WERI-Rb-1 (cell line): ENCODE measurements at regions not wholly inside any gene's neighbourhood (a gene's known extent, or its start where the extent isn't known, plus 50 kb on each side); places are given as distances from the start of the nearest gene placed in this dataset.

Experiments used
- DNase-seq: peaks from one replicate; pipeline ENCODE4 v3.0.0-alpha.2; 2020
- H3K27ac ChIP-seq: fragments of 250-450 bp; sonication (Bioruptor Pico); 2 replicates; pipeline ENCODE4 v1.5.1; 2020; ENCODE audit warnings: mild to moderate bottlenecking, moderate library complexity
- H3K27me3 ChIP-seq: fragments of 250-450 bp; sonication (Bioruptor Pico); 2 replicates; pipeline ENCODE4 v1.5.1; 2021; ENCODE audit warnings: mild to moderate bottlenecking, low read depth, moderate library complexity; ENCODE audit not compliant: insufficient read depth, severe bottlenecking
- H3K36me3 ChIP-seq: fragments of 250-450 bp; sonication (Bioruptor Pico); 2 replicates; pipeline ENCODE4 v1.5.1; 2020; ENCODE audit warnings: mild to moderate bottlenecking, moderate library complexity
- H3K4me3 ChIP-seq: 2 replicates; pipeline ENCODE4 v1.5.1; 2011; ENCODE audit warnings: low read depth, mild to moderate bottlenecking, control low read depth, low read length
- H3K9me3 ChIP-seq: fragments of 250-450 bp; sonication (Bioruptor Pico); 2 replicates; pipeline ENCODE4 v1.5.1; 2021; ENCODE audit warnings: mild to moderate bottlenecking, moderate library complexity; ENCODE audit not compliant: severe bottlenecking
- CTCF ChIP-seq: IDR thresholded peaks from 2 replicates; pipeline ENCODE4 v1.5.1; 2011; ENCODE audit warnings: low read depth, mild to moderate bottlenecking, control low read depth, inconsistent platforms, low read length

GRCh38 chr4:188414441-188414840 lies 275.2 kb downstream of the TRIML1 start:
- H3K4me3 ChIP-seq = no peak overlapping the region
- TF ChIP-seq CTCF = no peak
- no peaks in the 10 kb centered on the region for H3K36me3 ChIP-seq
- no peaks in the 10 kb centered on the region for H3K9me3 ChIP-seq
- DNase-seq = no peak
- H3K27me3 ChIP-seq = peaks cover 95% of the 10 kb centered on the region
- no peak overlapping the region for H3K27ac ChIP-seq

GRCh38 chr4:188417181-188417580 lies 277.9 kb downstream of the TRIML1 start:
- no peak for TF ChIP-seq CTCF
- DNase-seq = no peak
- Histone ChIP-seq H3K27ac (no peak overlapping the region), H3K4me3 (no peak overlapping the region), H3K27me3 (peaks cover 90% of the 10 kb centered on the region), H3K36me3 (no peaks in the 10 kb centered on the region), H3K9me3 (no peaks in the 10 kb centered on the region)

GRCh38 chr4:188423039-188423438 lies 283.8 kb downstream of the TRIML1 start:
- no peak for DNase-seq
- peaks cover 64% of the 10 kb centered on the region for H3K27me3 ChIP-seq

GRCh38 chr4:188428935-188429334 lies 289.7 kb downstream of the TRIML1 start:
- no peak overlapping the region for H3K27ac ChIP-seq
- H3K9me3 ChIP-seq = peaks cover 4% of the 10 kb centered on the region
- TF ChIP-seq CTCF = no peak
- no peak overlapping the region for H3K4me3 ChIP-seq
- DNase-seq = no peak
- peaks cover 76% of the 10 kb centered on the region for H3K27me3 ChIP-seq
- H3K36me3 ChIP-seq = no peaks in the 10 kb centered on the region

More at GRCh38 chr4:188423039-188423438, 283.8 kb downstream of the TRIML1 start:
- no peak for TF ChIP-seq CTCF
- H3K36me3 ChIP-seq = no peaks in the 10 kb centered on the region
- no peaks in the 10 kb centered on the region for H3K9me3 ChIP-seq
- no peak overlapping the region for H3K4me3 ChIP-seq
- H3K27ac ChIP-seq = no peak overlapping the region

GRCh38 chr4:188429965-188430364 lies 290.7 kb downstream of the TRIML1 start:
- Histone ChIP-seq H3K36me3 (no peaks in the 10 kb centered on the region), H3K9me3 (peaks cover 4% of the 10 kb centered on the region), H3K27me3 (peaks cover 80% of the 10 kb centered on the region), H3K27ac (no peak overlapping the region), H3K4me3 (no peak overlapping the region)
- no peak for DNase-seq
- no peak for TF ChIP-seq CTCF

GRCh38 chr4:188430384-188430783 lies 291.1 kb downstream of the TRIML1 start:
- H3K9me3 ChIP-seq = peaks cover 4% of the 10 kb centered on the region
- peaks cover 80% of the 10 kb centered on the region for H3K27me3 ChIP-seq
- no peak for TF ChIP-seq CTCF
- H3K27ac ChIP-seq = no peak overlapping the region
- no peak for DNase-seq
- no peaks in the 10 kb centered on the region for H3K36me3 ChIP-seq
- no peak overlapping the region for H3K4me3 ChIP-seq
